OCI-LY7 (cell line): ENCODE measurements at regions not wholly inside any gene's neighbourhood (a gene's known extent, or its start where the extent isn't known, plus 50 kb on each side); places are given as distances from the start of the nearest gene placed in this dataset.

Experiments
- EZH2phosphoT487 ChIP-seq: fragments of 200-600 bp; sonication (generic); IDR thresholded peaks from 2 replicates; pipeline ENCODE4 v1.6.1; 2018; ENCODE audit warnings: low read depth, borderline replicate concordance, mild to moderate bottlenecking, mixed run types, antibody characterized with exemption, low read length, moderate library complexity, mixed read lengths
- TF ChIP-seq, protein P1 (sequence below): fragments of 200-600 bp; sonication (generic); conservative IDR thresholded peaks from 2 replicates; pipeline ENCODE4 v1.5.1; 2014; ENCODE audit warnings: mild to moderate bottlenecking, antibody characterized with exemption, low read length, moderate library complexity, mixed read lengths

DNA sequence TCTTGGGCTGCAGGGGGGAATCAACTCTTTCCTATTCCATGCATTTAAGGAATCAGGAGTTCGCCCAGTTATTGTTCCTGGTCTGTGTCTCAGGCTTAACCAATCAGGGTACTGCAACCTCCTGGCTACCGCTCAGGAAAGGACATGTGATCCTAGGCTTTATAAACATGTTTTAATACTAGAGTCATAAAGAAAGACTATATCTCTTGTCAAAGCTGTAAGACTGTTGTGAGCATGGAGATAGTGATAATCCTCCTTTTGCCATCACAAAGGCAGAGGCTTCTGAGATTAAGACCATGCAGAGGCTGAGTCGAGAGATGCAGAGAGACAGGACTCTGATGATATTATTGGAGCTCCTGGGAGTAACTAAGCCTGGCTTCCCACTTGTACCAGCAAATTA, 137.0 kb downstream of the YIPF5 start:
- no peak for TF ChIP-seq EZH2phosphoT487
- TF ChIP-seq, protein P1, sequence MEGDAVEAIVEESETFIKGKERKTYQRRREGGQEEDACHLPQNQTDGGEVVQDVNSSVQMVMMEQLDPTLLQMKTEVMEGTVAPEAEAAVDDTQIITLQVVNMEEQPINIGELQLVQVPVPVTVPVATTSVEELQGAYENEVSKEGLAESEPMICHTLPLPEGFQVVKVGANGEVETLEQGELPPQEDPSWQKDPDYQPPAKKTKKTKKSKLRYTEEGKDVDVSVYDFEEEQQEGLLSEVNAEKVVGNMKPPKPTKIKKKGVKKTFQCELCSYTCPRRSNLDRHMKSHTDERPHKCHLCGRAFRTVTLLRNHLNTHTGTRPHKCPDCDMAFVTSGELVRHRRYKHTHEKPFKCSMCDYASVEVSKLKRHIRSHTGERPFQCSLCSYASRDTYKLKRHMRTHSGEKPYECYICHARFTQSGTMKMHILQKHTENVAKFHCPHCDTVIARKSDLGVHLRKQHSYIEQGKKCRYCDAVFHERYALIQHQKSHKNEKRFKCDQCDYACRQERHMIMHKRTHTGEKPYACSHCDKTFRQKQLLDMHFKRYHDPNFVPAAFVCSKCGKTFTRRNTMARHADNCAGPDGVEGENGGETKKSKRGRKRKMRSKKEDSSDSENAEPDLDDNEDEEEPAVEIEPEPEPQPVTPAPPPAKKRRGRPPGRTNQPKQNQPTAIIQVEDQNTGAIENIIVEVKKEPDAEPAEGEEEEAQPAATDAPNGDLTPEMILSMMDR = no peak
